Panc1 (cell line): ENCODE measurements at regions not wholly inside any gene's neighbourhood (a gene's known extent, or its start where the extent isn't known, plus 50 kb on each side); places are given as distances from the start of the nearest gene placed in this dataset.

ENCODE experiments used
- ATAC-seq: fragments of 200-7000 bp; cut with Tn5 transposase; 2 replicates; pipeline ENCODE4 v1.9.1; 2020; ENCODE audit warnings: mild to moderate bottlenecking, moderate library complexity
- BruUV-seq: library from RNA; stranded (reverse); fragments of 400-500 nt; replicated peaks from 2 replicates; lab custom pipeline; 2021; lab: Mats Ljungman, UMichigan
- CTCF ChIA-PET: fragments of 300-600 bp; sonication (Branson Sonifier 250); formaldehyde crosslinking; loops from one replicate; lab custom pipeline; 2022; ENCODE audit warnings: antibody characterized with exemption; lab: Charles Lee
- POLR2A ChIA-PET: fragments of 300-600 bp; sonication (Branson Sonifier 250); formaldehyde crosslinking; loops from one replicate; lab custom pipeline; 2022; ENCODE audit warnings: antibody characterized with exemption; lab: Charles Lee
- DNase-seq: peaks from one replicate; pipeline ENCODE4 v3.0.0-alpha.2; 2010; ENCODE audit warnings: low read depth, low spot score
- H3K27ac ChIP-seq: 2 replicates; pipeline ENCODE4 v1.5.1; 2011; ENCODE audit warnings: mild to moderate bottlenecking, low read length, inconsistent platforms
- H3K27me3 ChIP-seq: fragments of 200-500 bp; sonication (Bioruptor generic); 2 replicates; pipeline ENCODE4 v1.6.0; 2014; ENCODE audit warnings: low read length, inconsistent platforms; ENCODE audit not compliant: control insufficient read depth, insufficient read depth
- H3K36me3 ChIP-seq: fragments of 200-500 bp; sonication (Bioruptor generic); 2 replicates; pipeline ENCODE4 v1.5.1; 2014; ENCODE audit warnings: inconsistent platforms, mild to moderate bottlenecking, low read length, moderate library complexity; ENCODE audit not compliant: control insufficient read depth, insufficient read depth
- H3K4me1 ChIP-seq: 2 replicates; pipeline ENCODE4 v1.5.1; 2011; ENCODE audit warnings: inconsistent platforms, mild to moderate bottlenecking, low read length, moderate library complexity; ENCODE audit not compliant: control insufficient read depth, insufficient read depth
- H3K4me3 ChIP-seq, 2 experiments: 2 replicates each; pipeline ENCODE4 v1.5.1; 2011 to 2012; ENCODE audit warnings: low read depth in 2 of 2, low read length in 2 of 2, mild to moderate bottlenecking in 2 of 2, inconsistent platforms in 1 of 2, moderate library complexity in 1 of 2
- H3K9me3 ChIP-seq: fragments of 200-500 bp; sonication (Bioruptor generic); 2 replicates; pipeline ENCODE4 v1.5.1; 2014; ENCODE audit warnings: low read depth, mild to moderate bottlenecking, inconsistent platforms, low read length, moderate library complexity; ENCODE audit not compliant: control insufficient read depth, insufficient read depth
- CTCF ChIP-seq: fragments of 450-650 bp; IDR thresholded peaks from 2 replicates; pipeline ENCODE4 v1.5.1; 2017; ENCODE audit warnings: mild to moderate bottlenecking
- POLR2AphosphoS5 ChIP-seq: IDR thresholded peaks from 2 replicates; pipeline ENCODE4 v1.6.1; 2012; ENCODE audit warnings: mild to moderate bottlenecking, low read depth, low read length, moderate library complexity
- REST ChIP-seq, 2 experiments: IDR thresholded peaks; 2 replicates each; pipeline ENCODE4 v1.6.1; 2011 to 2012; ENCODE audit warnings: low read depth in 2 of 2, control low read depth in 1 of 2, low read length in 1 of 2, mild to moderate bottlenecking in 1 of 2, moderate library complexity in 1 of 2; ENCODE audit not compliant: insufficient read depth in 1 of 2
- SIN3A ChIP-seq: IDR thresholded peaks from 2 replicates; pipeline ENCODE4 v1.6.1; 2012; ENCODE audit warnings: low read depth, mild to moderate bottlenecking, low read length, moderate library complexity, borderline replicate concordance; ENCODE audit not compliant: insufficient read depth
- TCF7L2 ChIP-seq: IDR thresholded peaks from 2 replicates; pipeline ENCODE4 v1.6.1; 2011; ENCODE audit warnings: mild to moderate bottlenecking, low read depth, low read length, inconsistent platforms
- in situ Hi-C: cut with HindIII; loops from 2 replicates; pipeline ENCODE4 v1.10.0; 2016; ENCODE audit warnings: low sequenced_read_pairs, low pct_unique_long_range_greater_than_20kb
- intact Hi-C: fragments of 100-400 bp; cut with micrococcal nuclease; formaldehyde crosslinking; loops from one replicate; pipeline ENCODE4 v1.10.0; 2022; ENCODE audit not compliant: unreplicated experiment

- in situ Hi-C loops, result no loop called here
- no peaks in the 10 kb centered on the region for H3K9me3 ChIP-seq
- TF ChIP-seq TCF7L2 (no peak), POLR2AphosphoS5 (no peak), REST (IDR thresholded peaks at IDR 0.05; ENCODE audit: insufficient read depth in 1 of 2, low read depth in 2 of 2, low read length in 1 of 2) (no peak), CTCF (no peak), SIN3A (no peak)
- BruUV-seq, result no TSS peak
- no peak overlapping the region for H3K27ac ChIP-seq
- no peak for ATAC-seq
- no peaks in the 10 kb centered on the region for H3K4me1 ChIP-seq
- ChIA-PET POLR2A (no interaction called here), CTCF (no interaction called here)
- no peaks in the 10 kb centered on the region for H3K27me3 ChIP-seq
- H3K36me3 ChIP-seq, result no peaks in the 10 kb centered on the region
- H3K4me3 ChIP-seq, result no peak overlapping the region
- intact Hi-C loops, result no loop called here
- no peak for DNase-seq
These were observed 281.8 kb upstream of the CRBN start for GRCh38 chr3:3461317-3461716.

GRCh38 chr3:3448468-3448867 is 269.0 kb upstream of the CRBN start:
- H3K27ac ChIP-seq, result no peak overlapping the region
- H3K9me3 ChIP-seq, result no peaks in the 10 kb centered on the region
- DNase-seq (no peak), ATAC-seq (no peak)
- in situ Hi-C loops (no loop called here), intact Hi-C loops (no loop called here)
- H3K36me3 ChIP-seq, result no peaks in the 10 kb centered on the region
- H3K27me3 ChIP-seq, result no peaks in the 10 kb centered on the region
- no peak overlapping the region for H3K4me3 ChIP-seq
- ChIA-PET CTCF (no interaction called here), POLR2A (no interaction called here)
- TF ChIP-seq CTCF, result no peak
- TF ChIP-seq TCF7L2, result no peak
- no peak for TF ChIP-seq REST (IDR thresholded peaks at IDR 0.05; ENCODE audit: insufficient read depth in 1 of 2, low read depth in 2 of 2, low read length in 1 of 2)
- TF ChIP-seq SIN3A, result no peak
- no peak for TF ChIP-seq POLR2AphosphoS5
- H3K4me1 ChIP-seq, result no peaks in the 10 kb centered on the region
- BruUV-seq, result no TSS peak
